ENCODE measurements at regions not wholly inside any gene's neighbourhood (a gene's known extent, or its start where the extent isn't known, plus 50 kb on each side); places are given as distances from the start of the nearest gene placed in this dataset.

DNA sequence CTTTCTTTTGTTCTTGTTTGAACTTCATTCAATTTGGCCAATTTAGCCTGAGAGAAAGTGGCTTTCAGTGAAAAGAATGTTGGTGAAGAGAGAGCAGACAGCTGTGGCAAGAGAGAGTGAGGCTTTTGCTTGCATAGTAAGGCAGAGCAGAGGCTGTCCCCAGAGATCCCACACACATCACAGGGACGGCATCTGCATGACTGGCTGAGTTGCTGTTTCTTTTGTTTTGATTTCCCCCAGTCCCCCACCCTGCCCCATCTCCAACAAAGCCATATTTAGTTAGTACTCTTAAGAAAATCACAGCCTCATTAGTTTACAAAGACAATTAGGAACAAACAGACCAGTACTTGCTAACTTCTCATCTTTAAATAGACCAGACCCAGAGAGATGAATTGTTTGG is 363.9 kb upstream of the SEMA6A start:
- DNase-seq (ENCODE audit: low read depth, low spot score): no peak
- no peak overlapping the region for H3K27ac ChIP-seq

DNA sequence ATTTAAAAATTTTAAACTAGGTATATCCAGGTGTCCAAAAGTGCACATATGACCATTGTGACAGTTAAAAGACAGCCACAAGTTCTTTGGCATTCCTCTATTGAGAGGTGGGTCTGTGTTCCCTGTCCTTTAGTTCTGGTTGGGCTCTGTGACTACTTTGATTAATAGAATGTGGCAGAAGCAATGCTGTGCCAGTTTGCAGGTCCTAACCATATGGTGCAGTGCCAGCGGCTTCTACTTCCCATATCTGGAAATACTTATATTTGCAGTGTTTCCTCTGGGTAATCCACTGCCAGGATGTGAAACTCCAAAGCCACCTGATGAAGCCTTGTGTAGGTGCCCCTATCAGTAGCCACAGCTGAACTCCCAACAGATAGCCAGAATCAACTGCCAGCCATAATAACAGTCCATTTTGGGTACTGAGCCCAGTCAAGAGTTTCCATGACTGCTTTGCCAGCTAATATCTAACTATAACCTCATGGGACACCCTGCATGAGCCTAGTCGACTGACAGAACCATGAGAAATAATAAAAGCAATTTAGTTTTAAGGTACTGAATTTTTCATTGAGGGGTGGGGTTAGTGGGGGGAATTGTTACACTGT is 361.0 kb upstream of the SEMA6A start:
- no peak overlapping the region for H3K27ac ChIP-seq
- DNase-seq (ENCODE audit: low read depth, low spot score): no peak

DNA sequence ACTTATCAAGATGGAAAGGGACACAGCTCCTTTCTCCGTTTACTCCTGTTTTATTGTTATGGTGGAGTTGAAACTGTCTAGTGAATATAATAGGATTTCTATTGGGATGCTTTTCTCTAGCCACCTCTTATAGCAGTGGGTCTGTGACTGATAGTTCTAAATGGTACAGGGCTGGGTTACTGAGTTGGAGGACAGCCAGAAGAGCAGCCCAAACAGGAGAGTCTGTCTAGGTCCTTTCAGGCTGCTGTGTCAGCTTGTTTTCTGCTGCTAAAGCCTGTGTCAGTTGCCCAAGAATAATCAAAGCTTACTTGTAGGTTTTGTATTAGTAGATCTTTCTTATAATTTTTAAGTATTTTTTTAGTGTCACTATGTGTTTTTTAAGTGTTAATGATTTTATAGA is 356.0 kb upstream of the SEMA6A start:
- DNase-seq (ENCODE audit: low read depth, low spot score): no peak

DNA sequence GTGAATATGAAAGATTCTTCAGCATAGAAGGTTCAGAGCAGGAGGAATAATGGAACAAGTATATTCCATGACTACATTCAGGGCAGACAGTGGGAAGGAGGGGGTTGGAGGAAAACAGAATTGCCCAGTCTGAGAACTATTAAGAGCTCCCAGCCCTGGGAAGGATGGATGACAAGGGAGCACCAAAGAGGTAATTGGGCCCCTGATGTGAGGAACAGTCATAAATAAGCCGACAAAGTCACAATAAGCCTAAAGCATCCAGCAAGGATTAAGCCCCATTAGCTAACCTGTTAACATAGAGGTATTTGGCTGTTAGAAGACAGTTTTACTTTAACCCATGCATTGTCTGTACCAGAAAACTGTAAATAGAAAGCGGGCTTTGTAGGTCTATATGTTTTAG is 348.7 kb upstream of the SEMA6A start:
- H3K27ac ChIP-seq: no peak overlapping the region
- DNase-seq (ENCODE audit: low read depth, low spot score): no peak

More for the DNA sequence above, 356.0 kb upstream of the SEMA6A start:
- no peak overlapping the region for H3K27ac ChIP-seq

DNA sequence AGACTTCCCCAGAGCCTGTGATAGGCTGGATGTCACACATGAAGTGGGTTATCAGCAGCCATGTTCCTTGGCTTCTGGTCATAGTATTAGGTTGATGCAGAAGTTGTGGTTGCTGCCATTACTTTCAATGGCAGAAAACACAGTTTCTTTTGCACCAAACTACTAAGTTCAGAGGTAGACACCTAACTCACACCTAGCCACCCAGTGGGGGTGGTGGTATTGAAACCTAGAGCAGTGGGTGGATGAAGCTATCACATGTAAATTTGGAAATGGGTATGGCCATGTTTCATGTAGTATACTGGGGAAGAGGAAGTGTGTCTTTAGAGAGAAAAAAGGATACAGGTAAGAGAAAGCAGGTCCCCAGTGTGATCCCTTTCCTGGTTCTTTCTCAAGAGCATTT is 347.9 kb upstream of the SEMA6A start:
- DNase-seq (ENCODE audit: low read depth, low spot score): no peak
- no peak overlapping the region for H3K27ac ChIP-seq

DNA sequence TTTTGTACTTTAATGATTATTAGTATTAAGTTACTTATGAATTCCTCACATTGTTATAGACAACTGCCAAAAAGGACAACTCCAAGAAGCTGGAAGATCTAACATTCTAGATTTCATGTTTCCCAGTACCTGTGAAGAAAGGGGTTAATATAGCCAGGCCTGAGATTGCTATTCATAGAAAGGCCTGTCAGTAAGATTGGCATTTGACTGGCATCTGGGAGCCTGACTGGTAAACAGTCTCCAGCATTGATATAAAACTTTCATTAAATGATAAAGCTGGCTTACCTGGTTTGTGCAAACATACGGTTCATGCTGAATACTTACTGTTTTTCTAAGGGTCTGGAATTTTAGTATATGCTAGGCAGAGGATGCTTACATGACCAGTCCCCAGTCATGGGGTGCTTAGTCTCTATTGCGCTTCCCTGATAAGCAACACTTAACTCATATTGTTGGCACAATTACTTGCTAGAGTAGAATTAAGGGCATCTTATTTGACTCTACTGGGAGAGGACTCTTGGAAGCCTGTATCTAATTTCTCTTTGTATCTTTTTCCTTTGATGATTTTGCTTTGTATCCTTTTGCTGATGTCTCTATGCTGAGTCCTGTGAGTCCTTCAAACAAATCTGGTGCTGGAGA is 340.4 kb upstream of the SEMA6A start:
- no peak for DNase-seq (ENCODE audit: low read depth, low spot score)
- H3K27ac ChIP-seq: no peak overlapping the region

DNA sequence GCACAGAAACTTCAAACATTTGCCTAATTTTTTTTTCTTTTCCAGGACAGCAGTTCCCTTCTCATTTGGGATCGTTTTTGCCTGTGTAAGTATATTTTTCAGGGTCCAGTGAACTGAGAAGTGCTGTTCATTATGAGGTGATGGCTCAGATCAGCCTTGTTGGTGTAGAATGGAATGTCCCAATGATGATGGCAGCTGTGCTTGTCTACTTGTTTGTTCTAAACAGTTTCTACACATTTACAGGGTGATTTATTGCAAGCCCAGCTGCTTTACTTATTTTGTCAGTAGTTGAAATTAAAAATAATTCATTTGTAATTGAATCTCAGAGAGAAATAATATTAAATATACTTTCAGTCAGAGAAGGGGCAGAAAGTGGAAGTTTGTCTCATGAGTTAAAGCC is 337.6 kb upstream of the SEMA6A start:
- no peak for DNase-seq (ENCODE audit: low read depth, low spot score)

DNA sequence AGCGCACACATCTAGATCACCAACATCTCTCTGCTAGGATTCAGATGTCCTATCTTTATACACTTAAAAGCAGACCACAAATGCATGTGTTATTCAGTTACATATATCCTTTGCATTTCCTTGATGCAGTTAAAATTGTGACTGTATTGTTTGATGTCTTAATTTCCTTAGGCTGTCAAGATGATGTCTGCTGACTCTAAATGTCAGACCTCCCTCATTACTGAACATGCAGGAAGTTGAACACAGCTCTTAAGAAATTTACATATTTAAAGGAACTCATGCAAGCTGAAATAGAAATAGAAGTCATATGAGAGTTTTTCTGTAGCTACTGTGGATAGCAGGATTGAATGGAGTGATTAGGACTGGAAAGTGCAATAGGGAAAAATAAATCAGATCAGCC is 336.5 kb upstream of the SEMA6A start:
- no peak overlapping the region for H3K27ac ChIP-seq
- DNase-seq (ENCODE audit: low read depth, low spot score): no peak

More for the DNA sequence above, 337.6 kb upstream of the SEMA6A start:
- no peak overlapping the region for H3K27ac ChIP-seq

DNA sequence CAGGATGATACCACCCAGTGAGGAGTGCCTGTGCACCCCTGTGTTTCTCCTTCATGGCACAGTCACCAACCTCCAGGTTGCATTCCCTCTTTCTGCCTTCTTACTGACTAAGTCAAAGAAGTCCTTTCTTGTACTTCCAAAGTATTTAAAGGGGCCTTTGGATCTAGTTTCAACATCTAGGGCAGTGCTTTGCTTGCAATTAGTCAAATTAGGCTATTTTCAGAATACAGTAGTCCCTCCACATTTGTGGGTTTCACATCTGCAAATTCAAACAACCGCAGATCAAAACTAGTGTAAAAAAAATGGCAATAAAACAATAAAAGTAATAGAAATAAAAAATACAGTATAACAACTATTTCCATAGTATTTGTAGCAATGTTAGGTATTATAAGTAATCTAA is 333.9 kb upstream of the SEMA6A start:
- no peak overlapping the region for H3K27ac ChIP-seq
- no peak for DNase-seq (ENCODE audit: low read depth, low spot score)

DNA sequence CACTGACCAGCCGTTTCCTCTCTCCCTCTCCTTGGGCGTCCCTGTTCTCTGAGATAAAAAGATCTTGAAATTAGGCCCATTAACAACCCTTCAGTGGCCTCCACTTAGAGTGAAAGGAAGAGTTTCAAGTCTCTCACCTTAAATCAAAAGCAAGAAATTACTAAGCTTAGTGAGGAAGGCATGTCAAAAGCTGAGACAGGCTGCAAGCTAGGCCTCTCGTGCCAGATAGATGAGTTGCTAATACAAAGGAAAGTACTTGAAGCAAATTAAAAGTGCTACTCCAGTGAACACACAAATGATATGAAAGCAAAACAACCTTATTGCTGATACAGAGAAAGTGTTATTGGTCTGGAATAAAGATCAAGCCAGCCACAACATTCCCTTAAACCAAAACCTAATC is 331.3 kb upstream of the SEMA6A start:
- no peak overlapping the region for H3K27ac ChIP-seq
- no peak for DNase-seq (ENCODE audit: low read depth, low spot score)

DNA sequence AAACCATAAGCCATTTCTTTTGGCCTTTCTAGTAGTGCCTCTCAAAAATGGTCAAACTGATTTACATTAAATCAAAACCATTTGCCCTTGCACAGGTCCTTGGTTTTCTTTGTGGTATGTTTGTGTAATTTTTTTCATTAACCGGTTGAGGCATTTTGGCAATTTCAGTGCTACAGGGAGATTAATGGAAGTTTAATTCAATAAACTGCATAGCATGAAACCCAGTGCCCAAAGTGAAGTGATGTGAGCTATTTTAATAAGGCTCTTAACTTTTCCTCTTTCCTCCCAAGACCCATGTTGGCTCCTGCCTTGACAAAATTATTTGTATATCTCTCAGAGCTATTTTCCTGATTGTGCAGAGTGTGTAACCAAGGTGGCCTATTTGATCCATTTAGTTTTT is 326.2 kb upstream of the SEMA6A start:
- H3K27ac ChIP-seq: no peak overlapping the region
- DNase-seq (ENCODE audit: low read depth, low spot score): no peak

DNA sequence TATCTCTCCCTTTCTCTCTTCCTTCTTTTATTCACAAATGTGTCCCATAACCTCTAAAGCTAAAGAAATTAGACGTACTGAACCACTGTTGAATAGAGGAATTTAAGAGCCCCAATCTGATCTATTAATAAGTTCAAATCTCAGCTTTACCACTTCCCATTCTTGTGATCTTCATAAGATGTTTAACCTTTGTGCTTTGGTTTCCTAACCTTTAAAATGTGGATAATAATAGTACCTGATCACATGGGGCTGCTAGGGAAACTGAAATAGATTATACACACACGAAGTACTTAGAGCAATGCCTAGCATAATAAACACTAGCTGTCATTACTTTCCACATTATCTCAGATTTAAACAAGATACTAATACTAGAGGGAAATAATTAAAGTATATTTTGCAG is 324.3 kb upstream of the SEMA6A start:
- no peak overlapping the region for H3K27ac ChIP-seq

DNA sequence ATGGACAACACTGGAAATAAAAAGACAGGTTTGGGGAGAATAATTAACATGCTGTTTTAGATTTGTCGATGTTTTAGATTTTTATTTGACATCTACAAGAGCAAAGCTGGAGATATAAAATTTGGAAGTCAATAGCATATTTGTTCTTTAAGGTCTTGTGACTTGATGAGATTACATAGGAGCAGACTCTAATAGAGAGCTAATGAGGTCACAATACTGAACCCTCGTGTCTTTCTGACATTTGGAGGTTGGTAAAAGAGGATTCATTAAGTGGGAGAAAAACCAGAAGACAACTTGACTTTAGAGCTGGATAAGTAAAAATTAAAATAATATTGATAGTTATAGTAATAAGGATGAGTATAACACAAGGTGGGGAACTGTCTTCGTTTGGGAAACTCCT is 322.7 kb upstream of the SEMA6A start:
- no peak overlapping the region for H3K27ac ChIP-seq
- no peak for DNase-seq (ENCODE audit: low read depth, low spot score)

More for the DNA sequence above, 324.3 kb upstream of the SEMA6A start:
- DNase-seq (ENCODE audit: low read depth, low spot score): no peak

DNA sequence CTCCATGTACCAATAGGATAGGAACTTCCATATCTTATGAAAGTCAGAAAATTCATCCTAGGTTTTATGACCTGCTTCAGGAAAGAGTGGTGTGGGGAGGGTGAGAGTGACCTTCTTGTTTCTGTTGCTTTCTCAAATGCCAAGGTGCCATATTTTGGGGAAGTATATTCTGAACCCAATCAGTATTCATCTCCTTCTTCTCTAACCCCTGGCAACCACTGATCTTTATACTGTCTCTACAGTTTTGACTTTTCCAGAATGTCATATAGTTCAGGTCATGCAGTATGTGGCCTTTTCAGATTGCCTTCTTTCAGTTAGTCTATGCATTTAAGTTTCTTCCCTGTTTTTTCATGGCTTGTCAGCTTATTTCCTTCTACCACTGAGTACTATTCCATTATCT is 321.4 kb upstream of the SEMA6A start:
- no peak overlapping the region for H3K27ac ChIP-seq
- DNase-seq (ENCODE audit: low read depth, low spot score): no peak

DNA sequence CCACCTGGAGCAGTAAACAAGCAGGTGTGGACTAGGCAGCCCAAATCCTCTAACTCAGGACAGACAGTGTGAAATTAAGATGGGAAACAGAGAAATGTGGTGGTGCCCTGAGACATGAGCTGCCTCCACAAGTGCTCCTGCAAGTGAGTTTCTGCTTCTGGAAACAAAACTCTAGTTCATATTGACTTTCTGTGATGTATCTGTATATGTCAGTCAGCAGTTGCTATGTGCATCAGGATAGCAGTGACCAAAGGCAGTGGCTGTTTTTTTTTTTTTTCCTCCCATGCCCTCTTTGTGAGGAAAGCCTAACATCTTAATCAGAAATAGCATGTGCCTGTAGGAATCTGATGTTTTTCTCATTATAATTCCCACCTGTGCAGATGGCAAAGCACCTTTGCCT is 318.4 kb upstream of the SEMA6A start:
- H3K27ac ChIP-seq: no peak overlapping the region
- no peak for DNase-seq (ENCODE audit: low read depth, low spot score)

DNA sequence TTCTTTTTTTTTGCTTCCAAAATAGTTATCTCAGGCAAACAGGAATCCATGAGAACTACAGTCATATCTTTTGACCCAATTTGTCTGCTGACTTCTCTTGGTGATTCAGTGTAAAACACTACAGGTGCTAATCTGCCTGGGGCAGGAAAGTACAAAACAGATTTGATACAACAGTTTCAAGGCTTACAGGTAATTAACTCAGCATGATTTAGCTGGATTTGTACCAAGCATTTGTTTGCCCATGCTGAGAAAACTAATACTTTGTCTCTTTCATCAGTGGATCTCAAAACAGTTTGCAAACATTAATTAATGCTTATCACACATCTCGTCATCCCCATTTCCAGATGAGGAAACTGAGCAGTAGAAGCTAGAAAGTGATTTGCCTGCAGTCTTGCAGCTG is 312.5 kb upstream of the SEMA6A start:
- H3K27ac ChIP-seq: no peak overlapping the region

DNA sequence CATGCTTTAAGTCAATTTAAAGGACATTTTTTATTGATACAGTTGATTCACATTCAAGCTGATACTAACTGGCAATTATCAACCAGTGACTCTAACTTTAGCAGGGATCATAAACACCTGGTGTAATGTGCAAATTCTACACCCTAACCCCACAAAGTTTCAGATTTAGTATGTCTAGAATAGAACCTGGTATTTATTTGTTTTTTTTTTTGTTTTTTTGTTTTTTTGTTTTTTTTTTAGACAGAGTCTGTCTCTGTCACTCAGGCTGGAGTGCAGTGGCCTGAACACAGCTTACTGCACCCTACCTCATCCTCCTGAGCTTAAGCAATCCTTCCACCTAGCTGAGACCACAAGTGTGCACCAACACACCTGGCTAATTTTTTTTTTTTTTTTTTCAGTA is 311.2 kb upstream of the SEMA6A start:
- no peak for DNase-seq (ENCODE audit: low read depth, low spot score)
- no peak overlapping the region for H3K27ac ChIP-seq

More for the DNA sequence above, 312.5 kb upstream of the SEMA6A start:
- no peak for DNase-seq (ENCODE audit: low read depth, low spot score)

DNA sequence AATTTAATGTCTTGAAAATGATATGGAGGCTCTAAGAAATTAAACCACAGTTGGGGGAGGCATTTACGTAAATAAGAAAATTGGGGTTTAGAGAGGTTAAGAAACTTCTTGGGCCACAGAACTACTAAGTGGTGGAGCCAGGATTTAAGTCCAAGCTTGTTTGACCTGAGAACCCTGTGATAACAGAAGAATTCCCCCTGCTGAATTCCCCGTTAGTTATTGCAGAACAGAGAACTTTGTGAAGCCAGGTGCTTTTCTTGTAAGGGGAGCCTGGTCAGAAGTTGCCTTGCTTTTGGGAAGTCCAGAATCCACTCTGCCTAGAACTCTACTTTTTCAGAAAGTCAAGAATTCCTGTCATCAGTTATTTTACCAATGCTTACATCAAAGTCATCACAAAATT is 309.3 kb upstream of the SEMA6A start:
- no peak overlapping the region for H3K27ac ChIP-seq
- no peak for DNase-seq (ENCODE audit: low read depth, low spot score)

DNA sequence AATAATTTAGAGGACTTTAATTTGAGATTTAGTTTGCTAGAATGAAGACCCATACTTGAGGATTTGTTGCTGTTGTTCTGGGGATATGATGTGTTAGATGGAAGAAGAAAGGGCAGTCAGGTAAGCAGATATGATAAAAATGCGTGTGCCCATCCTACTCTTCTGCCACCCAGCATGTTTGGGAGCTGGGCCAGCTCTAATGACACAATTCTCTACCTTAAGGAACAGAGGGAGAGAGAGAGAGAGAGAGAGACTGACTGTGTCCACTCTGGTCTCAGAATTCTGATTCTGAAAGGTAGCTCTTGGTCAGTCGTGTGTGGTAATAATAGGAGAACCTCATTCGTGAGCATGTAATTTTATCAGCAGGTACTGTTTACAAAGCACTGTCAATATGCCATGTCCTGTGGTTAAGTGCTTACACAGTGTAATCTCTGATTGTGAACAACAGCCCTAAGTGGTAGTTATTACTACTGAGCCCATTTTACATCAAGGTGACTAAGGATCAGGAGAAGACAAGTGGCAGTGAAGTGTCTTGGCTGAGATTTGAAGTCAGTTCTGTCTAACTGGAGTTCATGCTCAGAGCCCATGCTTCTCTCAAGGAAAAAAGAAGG is 307.4 kb upstream of the SEMA6A start:
- DNase-seq (ENCODE audit: low read depth, low spot score): no peak
- H3K27ac ChIP-seq: no peak overlapping the region

DNA sequence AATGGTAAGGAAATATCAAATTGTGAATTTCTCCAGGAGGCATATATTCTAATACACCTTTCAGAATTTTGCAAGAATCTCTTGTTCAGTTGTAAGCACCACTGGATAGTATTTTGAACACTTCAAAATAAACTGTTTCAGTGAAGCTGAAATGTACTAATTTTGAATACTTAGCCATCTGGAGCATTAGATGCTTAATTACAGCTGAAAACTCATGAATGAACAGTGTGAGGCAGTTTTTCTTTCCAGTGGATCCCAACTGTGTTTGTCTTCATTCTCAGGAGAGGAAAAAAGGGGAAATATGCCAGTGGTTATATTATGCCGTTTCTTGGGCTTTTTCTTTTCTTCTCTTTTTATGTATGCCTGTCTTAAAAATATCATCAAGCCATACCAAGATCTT is 306.0 kb upstream of the SEMA6A start:
- H3K27ac ChIP-seq: no peak overlapping the region
- DNase-seq (ENCODE audit: low read depth, low spot score): no peak

DNA sequence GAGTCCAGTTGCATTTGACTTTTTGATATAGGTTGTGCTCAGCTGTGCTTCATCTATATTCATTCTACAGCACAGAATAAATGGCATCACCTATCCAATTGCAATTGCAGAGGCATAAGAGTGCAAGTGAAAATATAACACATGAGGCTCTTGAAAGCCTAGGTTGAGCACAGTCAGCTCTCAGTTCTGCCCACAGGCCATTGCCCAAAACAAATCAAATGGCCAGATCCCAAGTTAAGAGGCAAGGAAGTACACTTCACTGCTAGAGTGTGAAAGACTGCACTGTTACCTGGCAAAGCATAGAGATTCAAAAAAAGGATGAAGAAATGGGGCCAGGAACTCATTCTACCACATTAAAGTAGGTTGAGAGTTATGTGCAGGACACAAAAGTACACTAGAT is 305.5 kb upstream of the SEMA6A start:
- no peak for DNase-seq (ENCODE audit: low read depth, low spot score)
- no peak overlapping the region for H3K27ac ChIP-seq

DNA sequence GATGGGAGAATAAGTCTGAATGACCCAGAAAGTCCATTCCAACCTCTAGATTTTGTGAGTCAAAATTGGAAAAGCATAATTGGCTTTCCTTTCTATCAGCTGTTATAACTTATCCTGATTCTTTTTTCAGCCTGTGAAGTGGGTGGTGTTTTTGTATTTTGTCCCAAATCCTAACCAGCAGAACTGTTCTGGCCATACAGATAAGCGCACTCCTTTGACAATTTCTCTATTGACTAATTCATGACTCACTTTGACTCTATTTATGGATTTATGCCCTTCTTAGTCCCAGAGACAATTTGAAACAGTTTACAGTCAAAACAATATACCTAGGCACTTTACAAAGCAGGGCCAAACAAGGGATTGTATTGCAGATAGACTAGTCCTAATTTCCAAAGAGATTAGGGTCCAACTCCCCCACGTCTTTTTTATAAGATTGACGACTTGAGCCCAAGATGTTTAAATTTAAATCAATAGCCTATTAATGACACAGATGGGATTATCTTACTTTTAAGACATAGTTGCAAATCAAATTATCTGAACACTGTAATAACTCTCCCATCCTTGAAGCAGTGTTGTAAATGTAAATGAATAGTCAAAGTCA is 301.7 kb upstream of the SEMA6A start:
- no peak for DNase-seq (ENCODE audit: low read depth, low spot score)
- H3K27ac ChIP-seq: no peak overlapping the region

All from epithelial cell of prostate (primary cell).